Activated CD4-positive, alpha-beta memory T cell treated with anti-CD3 and anti-CD28 coated beads for 36 hours (primary cell): ENCODE measurements at regions not wholly inside any gene's neighbourhood (a gene's known extent, or its start where the extent isn't known, plus 50 kb on each side); places are given as distances from the start of the nearest gene placed in this dataset.

Source experiments
- CTCF ChIA-PET: fragments of 350-600 bp; sonication (Branson Sonifier 250); formaldehyde crosslinking; loops from one replicate; lab custom pipeline; 2021; ENCODE audit warnings: antibody characterized with exemption, inconsistent platforms; lab: Charles Lee
- POLR2A ChIA-PET: fragments of 350-600 bp; sonication (Branson Sonifier 250); formaldehyde crosslinking; loops from one replicate; lab custom pipeline; 2021; ENCODE audit warnings: antibody characterized with exemption; lab: Charles Lee
- DNase-seq: peaks from one replicate; pipeline ENCODE4 v3.0.0-alpha.2; 2020
- H3K27ac Mint-ChIP-seq: one replicate; pipeline ENCODE4 v1.8.0; 2021; ENCODE audit warnings: mixed read lengths
- H3K27me3 Mint-ChIP-seq: one replicate; pipeline ENCODE4 v1.8.0; 2021; ENCODE audit warnings: mixed read lengths
- H3K36me3 Mint-ChIP-seq: one replicate; pipeline ENCODE4 v1.8.0; 2021; ENCODE audit warnings: mixed read lengths
- H3K4me1 Mint-ChIP-seq: one replicate; pipeline ENCODE4 v1.8.0; 2021; ENCODE audit warnings: low read depth, mixed read lengths
- H3K4me3 Mint-ChIP-seq: one replicate; pipeline ENCODE4 v1.8.0; 2021; ENCODE audit warnings: mild to moderate bottlenecking, mixed read lengths
- H3K9me3 Mint-ChIP-seq: one replicate; pipeline ENCODE4 v1.8.0; 2021; ENCODE audit warnings: mixed read lengths
- intact Hi-C: fragments of 100-400 bp; cut with micrococcal nuclease; formaldehyde crosslinking; loops from one replicate; pipeline ENCODE4 v1.15.1; 2023

DNA sequence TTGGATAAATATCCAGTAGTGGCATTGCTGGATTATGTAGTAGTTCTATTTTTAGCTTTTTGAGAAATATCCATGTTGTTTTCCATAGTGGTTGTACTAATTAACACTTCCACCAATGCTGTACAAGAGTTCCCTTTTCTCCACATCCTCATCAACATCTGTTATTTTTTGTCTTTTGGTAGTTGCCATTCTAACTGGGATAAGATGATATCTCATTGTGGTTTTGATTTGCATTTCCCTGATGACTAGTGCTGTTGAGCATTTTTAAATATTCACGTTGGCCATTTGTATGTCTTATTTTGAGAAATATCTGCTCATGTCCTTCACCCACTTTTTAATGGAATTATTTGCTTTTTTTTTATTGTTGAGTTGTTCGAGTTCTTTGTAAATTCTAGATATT is 183.9 kb downstream of the PTPRU start:
- ChIA-PET POLR2A (no interaction called here), CTCF (no interaction called here)
- no peaks in the 10 kb centered on the region for H3K9me3 Mint-ChIP-seq
- H3K4me1 Mint-ChIP-seq, result no peaks in the 10 kb centered on the region
- intact Hi-C loops, result no loop called here
- H3K27me3 Mint-ChIP-seq, result peaks cover 25% of the 10 kb centered on the region
- DNase-seq, result no peak
- H3K36me3 Mint-ChIP-seq, result no peaks in the 10 kb centered on the region
- H3K4me3 Mint-ChIP-seq, result no peak overlapping the region
- no peak overlapping the region for H3K27ac Mint-ChIP-seq

DNA sequence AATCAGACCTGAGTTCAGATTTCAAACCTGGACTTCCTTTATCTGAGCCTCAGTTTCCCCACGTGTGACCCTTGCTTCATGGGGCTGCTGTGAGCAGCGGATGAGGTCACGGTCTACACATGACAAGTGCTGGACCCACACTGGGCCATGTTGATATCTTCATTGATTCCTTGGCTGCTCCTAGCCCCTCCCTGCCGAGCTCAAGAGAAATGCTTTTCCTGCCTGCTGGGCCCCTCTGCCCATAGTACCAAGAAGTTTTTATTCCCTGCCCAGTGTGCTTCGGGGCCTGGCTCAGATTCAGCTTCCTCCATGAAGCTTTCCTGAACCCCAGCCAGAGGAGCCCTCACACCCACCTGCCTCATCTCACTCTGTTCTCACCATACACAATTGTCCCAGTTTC is 181.6 kb downstream of the PTPRU start:
- Mint-ChIP-seq H3K36me3 (no peaks in the 10 kb centered on the region), H3K27me3 (peaks cover 17% of the 10 kb centered on the region), H3K27ac (no peak overlapping the region), H3K9me3 (no peaks in the 10 kb centered on the region), H3K4me1 (no peaks in the 10 kb centered on the region), H3K4me3 (no peak overlapping the region)
- POLR2A ChIA-PET, result no interaction called here
- DNase-seq, result no peak
- CTCF ChIA-PET, result no interaction called here
- intact Hi-C loops, result no loop called here

GRCh38 chr1:29417147-29417858 is 181.0 kb downstream of the PTPRU start:
- Mint-ChIP-seq H3K27me3 (peaks cover 16% of the 10 kb centered on the region), H3K9me3 (no peaks in the 10 kb centered on the region), H3K4me3 (no peak overlapping the region), H3K27ac (no peak overlapping the region), H3K4me1 (no peaks in the 10 kb centered on the region), H3K36me3 (no peaks in the 10 kb centered on the region)
- intact Hi-C loops, result no loop called here
- ChIA-PET CTCF (no interaction called here), POLR2A (no interaction called here)
- DNase-seq, result no peak

DNA sequence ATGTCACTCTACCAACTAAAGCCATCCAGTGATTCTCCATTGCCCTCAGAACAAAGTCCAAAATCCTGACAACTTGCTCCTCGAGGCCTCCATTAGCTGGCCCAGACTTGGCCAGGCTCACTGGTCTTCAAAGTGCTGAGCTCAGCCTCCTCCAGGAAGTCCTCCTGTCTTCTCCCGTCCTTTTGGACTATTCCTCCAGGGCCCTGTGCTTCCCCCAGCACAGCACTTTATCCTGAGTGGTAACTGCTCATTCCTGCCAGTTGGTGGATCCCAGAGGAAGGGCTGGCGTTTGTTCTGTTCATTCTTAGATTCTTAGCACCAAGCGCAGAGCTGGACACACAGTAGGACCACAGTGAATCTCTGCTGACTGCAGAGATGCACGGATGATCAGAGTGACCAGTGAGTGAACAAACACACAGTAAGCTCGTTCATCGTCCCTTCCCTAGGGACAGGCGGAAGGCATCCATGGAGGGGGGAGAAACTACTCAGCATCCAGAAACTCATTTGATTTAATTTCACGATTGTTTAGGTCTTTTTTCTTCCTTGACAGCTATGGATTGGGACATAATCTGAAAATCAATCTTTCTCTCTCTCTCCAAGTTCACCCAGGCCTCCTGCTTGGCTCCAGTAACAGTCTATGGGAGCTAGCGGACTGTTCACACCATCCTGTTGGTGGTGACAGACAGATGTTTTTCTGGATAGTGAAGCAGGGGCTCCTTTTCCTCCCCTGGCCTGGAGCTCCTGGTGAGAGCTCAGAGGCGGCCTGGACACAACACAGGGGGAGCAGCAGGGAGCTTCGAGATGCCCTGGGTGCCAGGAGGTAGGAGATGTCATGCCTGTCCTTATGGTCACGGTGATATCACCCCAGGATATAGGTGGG is 180.2 kb downstream of the PTPRU start:
- Mint-ChIP-seq H3K36me3 (no peaks in the 10 kb centered on the region), H3K9me3 (no peaks in the 10 kb centered on the region), H3K27ac (no peak overlapping the region), H3K4me3 (no peak overlapping the region), H3K27me3 (peaks cover 11% of the 10 kb centered on the region), H3K4me1 (no peaks in the 10 kb centered on the region)
- intact Hi-C loops, result no loop called here
- ChIA-PET CTCF (no interaction called here), POLR2A (no interaction called here)
- no peak for DNase-seq

DNA sequence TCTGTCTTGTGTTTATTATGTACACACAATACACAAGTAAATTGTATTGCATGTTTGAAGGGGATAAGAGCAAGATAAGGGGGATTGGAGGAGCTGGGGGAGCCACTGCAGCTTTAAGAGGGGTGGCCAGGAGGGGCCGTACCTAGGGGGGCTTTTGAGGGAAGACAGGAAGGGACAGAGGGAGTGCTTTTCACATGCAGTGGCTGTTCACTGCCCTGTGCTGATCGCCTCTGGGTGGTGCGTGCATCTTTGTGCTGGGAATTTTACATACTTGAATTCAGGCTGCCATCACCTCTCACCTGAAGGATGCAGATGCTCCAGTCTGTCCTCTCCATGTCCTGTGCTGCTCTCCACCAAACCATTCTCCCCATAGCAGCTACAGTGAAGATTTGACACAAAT is 179.5 kb downstream of the PTPRU start:
- Mint-ChIP-seq H3K36me3 (no peaks in the 10 kb centered on the region), H3K27ac (no peak overlapping the region), H3K4me3 (no peak overlapping the region), H3K9me3 (no peaks in the 10 kb centered on the region), H3K4me1 (no peaks in the 10 kb centered on the region), H3K27me3 (peaks cover 10% of the 10 kb centered on the region)
- intact Hi-C loops, result no loop called here
- no peak for DNase-seq
- POLR2A ChIA-PET, result no interaction called here
- CTCF ChIA-PET, result no interaction called here

DNA sequence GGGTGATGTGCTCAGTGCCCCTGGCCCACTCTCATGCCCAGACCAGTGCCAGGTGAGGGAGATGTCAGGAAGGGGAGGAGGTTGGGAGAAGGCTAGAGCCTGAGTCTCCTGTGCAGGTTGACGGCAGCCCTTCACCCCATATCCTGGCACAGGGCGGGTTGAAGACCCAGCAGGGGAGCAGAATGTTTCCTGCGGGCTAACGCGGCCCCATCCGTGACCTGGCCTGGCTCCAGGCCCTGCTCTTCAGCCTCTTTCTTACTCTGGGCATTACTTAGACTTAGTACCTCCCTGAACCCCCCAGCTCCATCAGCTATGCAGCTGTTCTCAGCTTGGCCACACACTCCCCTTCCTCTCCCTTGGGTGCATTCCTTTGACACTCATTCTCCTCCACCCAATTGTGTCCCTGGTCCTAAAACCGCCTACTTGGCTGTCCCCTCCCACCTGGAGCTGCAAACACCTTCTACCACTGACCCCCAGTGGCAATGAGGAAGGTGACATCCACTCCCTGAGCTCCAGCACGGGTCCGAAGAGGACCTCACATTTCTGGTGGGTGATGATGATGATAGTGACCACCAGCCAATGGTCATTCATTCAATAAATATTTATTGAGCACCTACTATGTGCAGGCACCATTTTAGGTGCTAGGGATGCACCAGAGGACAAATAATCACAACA is 179.0 kb downstream of the PTPRU start:
- DNase-seq, result no peak
- peaks cover 9% of the 10 kb centered on the region for H3K27me3 Mint-ChIP-seq
- no peaks in the 10 kb centered on the region for H3K36me3 Mint-ChIP-seq
- H3K27ac Mint-ChIP-seq, result no peak overlapping the region
- H3K4me1 Mint-ChIP-seq, result no peaks in the 10 kb centered on the region
- ChIA-PET POLR2A (no interaction called here), CTCF (no interaction called here)
- H3K4me3 Mint-ChIP-seq, result no peak overlapping the region
- no peaks in the 10 kb centered on the region for H3K9me3 Mint-ChIP-seq
- intact Hi-C loops, result no loop called here

DNA sequence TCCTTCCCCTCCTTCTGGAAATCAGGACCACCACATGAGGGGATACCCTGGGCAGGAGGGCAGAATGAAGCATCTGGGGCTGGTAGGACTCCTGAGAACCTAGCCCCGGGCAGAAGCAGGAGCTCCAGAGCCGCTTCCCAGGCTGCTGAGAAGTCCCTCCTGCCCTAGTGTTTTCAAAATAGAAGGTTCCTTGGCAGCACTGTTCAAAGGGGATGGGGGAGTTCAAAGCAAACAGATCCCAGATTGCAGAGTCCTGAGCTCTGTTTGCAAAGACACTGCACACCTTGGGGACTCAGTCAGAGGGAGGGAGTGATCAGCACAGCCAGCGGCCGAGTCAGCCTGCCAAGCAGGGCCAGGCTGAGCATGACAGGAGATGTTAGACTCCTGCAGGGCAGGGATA is 177.8 kb downstream of the PTPRU start:
- CTCF ChIA-PET, result no interaction called here
- no peaks in the 10 kb centered on the region for H3K4me1 Mint-ChIP-seq

GRCh38 chr1:29413661-29414060 is 177.3 kb downstream of the PTPRU start:
- Mint-ChIP-seq H3K27me3 (peaks cover 18% of the 10 kb centered on the region), H3K27ac (no peak overlapping the region), H3K4me3 (no peak overlapping the region), H3K9me3 (no peaks in the 10 kb centered on the region), H3K36me3 (no peaks in the 10 kb centered on the region), H3K4me1 (no peaks in the 10 kb centered on the region)
- DNase-seq, result no peak
- ChIA-PET POLR2A (no interaction called here), CTCF (no interaction called here)
- intact Hi-C loops, result no loop called here

More for the DNA sequence above, 177.8 kb downstream of the PTPRU start:
- DNase-seq, result no peak
- POLR2A ChIA-PET, result no interaction called here
- no peaks in the 10 kb centered on the region for H3K9me3 Mint-ChIP-seq
- H3K36me3 Mint-ChIP-seq, result no peaks in the 10 kb centered on the region
- H3K4me3 Mint-ChIP-seq, result no peak overlapping the region
- intact Hi-C loops, result no loop called here
- H3K27ac Mint-ChIP-seq, result no peak overlapping the region
- peaks cover 15% of the 10 kb centered on the region for H3K27me3 Mint-ChIP-seq

- CTCF ChIA-PET, result no interaction called here
- H3K27ac Mint-ChIP-seq, result no peak overlapping the region
- no peaks in the 10 kb centered on the region for H3K9me3 Mint-ChIP-seq
- H3K4me1 Mint-ChIP-seq, result no peaks in the 10 kb centered on the region
- peaks cover 22% of the 10 kb centered on the region for H3K27me3 Mint-ChIP-seq
- no peak for DNase-seq
- no peaks in the 10 kb centered on the region for H3K36me3 Mint-ChIP-seq
- POLR2A ChIA-PET, result no interaction called here
- H3K4me3 Mint-ChIP-seq, result no peak overlapping the region
- intact Hi-C loops, result no loop called here
Measured at GRCh38 chr1:29412591-29412990, 176.3 kb downstream of the PTPRU start.

GRCh38 chr1:29410476-29410875 is 174.2 kb downstream of the PTPRU start:
- Mint-ChIP-seq H3K9me3 (no peaks in the 10 kb centered on the region), H3K36me3 (no peaks in the 10 kb centered on the region), H3K4me1 (no peaks in the 10 kb centered on the region), H3K27ac (no peak overlapping the region), H3K4me3 (no peak overlapping the region), H3K27me3 (peaks cover 17% of the 10 kb centered on the region)
- POLR2A ChIA-PET, result no interaction called here
- CTCF ChIA-PET, result no interaction called here
- DNase-seq, result no peak
- intact Hi-C loops, result no loop called here

DNA sequence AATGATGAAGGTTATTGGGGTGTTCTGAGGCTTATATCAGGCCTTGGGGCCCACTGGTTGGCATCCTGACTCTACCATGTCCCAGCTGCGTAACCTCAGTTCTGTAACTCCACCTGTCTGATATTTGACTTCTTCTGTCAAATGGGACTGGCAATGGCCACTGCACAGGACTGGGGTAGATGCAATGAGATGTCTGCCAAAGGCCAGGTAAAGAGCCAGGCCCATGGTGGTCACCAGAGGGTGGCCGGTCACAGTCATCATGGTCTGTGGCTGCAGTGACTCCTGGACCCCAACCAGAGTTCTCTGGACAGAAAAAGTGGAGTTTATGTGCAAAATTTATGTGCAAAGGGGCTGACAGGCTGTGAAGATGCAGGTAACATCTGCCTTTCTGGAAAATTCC is 173.3 kb downstream of the PTPRU start:
- POLR2A ChIA-PET, result no interaction called here

GRCh38 chr1:29408831-29409605 is 172.7 kb downstream of the PTPRU start:
- Mint-ChIP-seq H3K27me3 (peaks cover 24% of the 10 kb centered on the region), H3K4me3 (no peak overlapping the region), H3K9me3 (no peaks in the 10 kb centered on the region), H3K4me1 (no peaks in the 10 kb centered on the region), H3K36me3 (no peaks in the 10 kb centered on the region), H3K27ac (no peak overlapping the region)
- no peak for DNase-seq
- CTCF ChIA-PET, result no interaction called here
- POLR2A ChIA-PET, result no interaction called here
- intact Hi-C loops, result no loop called here

More for the DNA sequence above, 173.3 kb downstream of the PTPRU start:
- peaks cover 19% of the 10 kb centered on the region for H3K27me3 Mint-ChIP-seq
- DNase-seq, result no peak
- no peaks in the 10 kb centered on the region for H3K4me1 Mint-ChIP-seq
- H3K4me3 Mint-ChIP-seq, result no peak overlapping the region
- no peaks in the 10 kb centered on the region for H3K9me3 Mint-ChIP-seq
- CTCF ChIA-PET, result no interaction called here
- no peaks in the 10 kb centered on the region for H3K36me3 Mint-ChIP-seq
- intact Hi-C loops, result no loop called here
- no peak overlapping the region for H3K27ac Mint-ChIP-seq
